NCI-H446 treated with DMSO at 0.1 percent for 48 hours (cell line): ENCODE measurements at regions not wholly inside any gene's neighbourhood (a gene's known extent, or its start where the extent isn't known, plus 50 kb on each side); places are given as distances from the start of the nearest gene placed in this dataset.

Experiments
- DNase-seq: peaks from one replicate; lab custom pipeline; 2025; lab: John Stamatoyannopoulos, UW

DNA sequence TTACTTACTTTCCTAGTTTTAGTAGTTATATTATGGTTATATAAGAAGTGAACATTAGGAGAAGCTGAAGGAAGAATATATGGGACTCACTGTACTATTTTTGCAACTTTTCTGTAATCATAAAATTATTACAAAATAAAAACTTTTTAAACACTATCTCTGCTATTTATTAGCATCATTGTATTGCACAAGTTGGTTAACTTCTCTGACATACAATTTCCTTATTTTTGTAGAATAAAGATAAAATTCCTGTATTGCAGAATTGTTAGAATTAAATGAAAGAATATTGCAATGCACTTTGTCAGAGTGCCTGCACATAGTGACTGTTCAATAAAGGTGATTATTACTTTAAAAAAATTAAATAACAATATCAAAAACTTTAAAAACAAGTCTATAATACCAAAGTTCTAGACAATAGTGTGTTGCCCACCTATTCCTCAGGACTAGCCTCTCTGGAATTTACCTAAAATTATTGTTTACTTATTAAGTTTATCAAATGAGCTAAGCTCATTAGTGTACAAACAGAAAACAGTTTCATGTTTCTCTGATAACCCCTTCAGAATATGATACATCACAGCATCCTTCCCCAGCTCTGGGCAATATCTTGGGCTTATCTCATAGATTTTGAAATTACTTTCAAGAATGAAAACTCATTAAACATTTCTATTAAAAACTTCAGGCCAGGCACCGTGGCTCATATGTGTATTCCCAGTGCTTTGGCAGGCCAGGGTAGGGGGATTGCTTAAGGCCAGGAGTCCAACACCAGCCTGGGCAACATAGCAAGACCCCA lies 77.4 kb upstream of the TMPO start:
- no peak for DNase-seq

DNA sequence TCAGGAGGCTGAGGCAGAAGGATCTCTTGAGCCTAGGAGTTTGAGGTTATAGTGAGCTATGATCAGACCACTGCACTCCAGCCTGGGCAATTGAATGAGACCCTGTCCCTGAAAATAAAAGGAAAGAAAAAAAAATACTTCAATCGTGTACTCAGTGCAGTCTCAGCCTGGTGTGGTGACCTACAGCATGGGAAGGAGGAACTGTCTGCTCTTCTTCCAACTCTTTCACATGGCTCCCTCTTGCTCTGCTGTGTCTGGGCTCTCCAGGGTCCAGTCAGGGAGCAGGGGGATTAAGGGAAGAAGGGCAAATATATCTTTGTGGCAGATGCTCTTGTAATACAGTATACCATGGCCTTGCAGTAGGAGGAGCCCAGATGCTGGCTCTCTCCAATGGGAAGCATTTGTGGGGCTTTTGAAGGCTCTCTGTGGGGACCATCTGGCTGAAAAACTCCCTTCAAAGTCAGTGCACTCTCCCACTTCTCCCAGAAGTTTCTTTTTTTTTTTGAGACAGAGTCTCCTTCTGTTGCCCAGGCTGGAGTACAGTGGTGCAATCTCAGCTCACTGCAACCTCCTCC lies 76.6 kb upstream of the TMPO start:
- no peak for DNase-seq

DNA sequence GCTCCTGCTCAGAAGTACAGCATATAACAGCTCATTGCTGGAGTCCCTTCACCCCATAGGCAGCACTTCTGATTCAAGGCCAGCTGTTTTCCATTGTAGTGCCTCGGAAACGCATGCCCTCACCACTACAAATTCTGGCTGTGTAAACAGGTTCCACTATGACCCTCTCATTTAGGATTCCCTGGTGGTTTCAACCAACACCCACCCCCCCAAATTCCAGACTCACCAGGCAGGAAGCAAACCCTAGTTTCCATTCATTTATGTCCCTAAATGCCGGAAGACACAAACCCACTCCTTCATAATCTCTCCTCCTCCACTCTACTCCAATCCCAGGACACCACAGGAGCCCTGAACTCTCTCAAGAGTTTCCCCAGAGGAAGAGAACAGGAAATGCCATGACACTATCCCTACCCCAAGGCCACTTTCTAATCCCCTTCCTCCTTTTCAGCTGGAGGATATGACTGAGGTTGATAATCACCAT lies 75.9 kb upstream of the TMPO start:
- DNase-seq: no peak

DNA sequence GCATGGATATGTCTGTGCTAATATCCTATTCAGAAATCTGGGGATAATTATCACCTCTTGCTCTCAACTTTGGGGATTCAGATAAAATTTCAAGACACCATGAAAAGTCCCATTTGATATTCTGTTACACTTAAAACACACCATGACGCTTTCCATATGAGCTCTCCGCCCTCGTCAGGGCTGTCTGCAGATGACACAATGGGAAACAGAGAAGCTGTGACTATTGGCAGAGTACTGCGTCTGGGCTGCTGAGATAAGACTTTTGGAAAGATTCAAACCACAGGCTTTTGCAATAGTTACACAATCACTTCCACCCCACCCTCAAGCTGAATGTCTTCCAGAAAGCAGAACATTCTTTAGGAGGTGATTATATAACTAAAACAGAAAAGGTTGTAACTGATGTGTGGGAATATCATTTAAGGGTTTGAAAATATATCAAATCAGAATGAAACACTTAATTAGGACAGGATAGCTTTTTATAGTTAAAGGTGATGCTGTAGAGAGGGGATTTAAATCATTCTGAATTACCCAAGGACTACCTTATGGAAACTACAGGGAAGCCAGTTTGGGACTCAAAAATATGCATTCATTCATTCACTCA lies 75.3 kb upstream of the TMPO start:
- DNase-seq: no peak

DNA sequence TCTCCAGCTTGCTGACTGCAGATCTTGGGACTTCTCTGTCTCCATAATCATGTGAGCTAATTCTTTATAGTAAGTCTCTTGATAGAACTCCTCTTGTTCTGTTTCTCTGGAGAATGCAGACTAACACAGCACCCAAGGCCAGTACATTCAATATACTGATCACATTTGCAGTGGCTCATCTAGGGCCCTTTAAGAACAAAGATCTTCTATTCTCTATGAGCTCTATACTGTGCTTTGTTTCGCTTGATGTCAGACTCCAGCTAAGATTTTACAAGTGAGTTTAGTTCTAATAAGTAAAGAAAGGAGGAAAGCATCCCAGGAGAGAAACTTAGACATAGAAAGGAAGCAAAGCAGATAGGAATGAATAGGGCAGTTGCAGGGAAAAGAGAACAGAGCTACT lies 69.3 kb upstream of the TMPO start:
- DNase-seq: no peak

DNA sequence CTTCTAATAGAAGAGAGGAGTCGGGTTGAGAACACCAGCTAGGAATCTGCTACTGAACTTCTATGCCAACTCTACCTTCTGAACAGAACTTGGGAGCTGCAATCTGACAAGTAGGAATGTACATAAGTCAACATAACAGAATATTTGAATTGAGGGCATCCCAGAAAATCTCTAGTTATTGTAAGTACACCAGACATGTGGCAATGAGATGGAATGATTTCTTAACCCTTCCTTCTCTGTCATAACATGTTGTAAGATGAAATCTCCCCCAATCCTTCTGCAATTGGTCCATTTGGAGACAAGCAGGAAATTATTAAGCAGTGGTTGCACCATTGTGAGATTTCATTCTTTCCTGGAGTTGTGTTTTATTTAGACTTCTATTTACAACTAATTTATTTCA lies 68.7 kb upstream of the TMPO start:
- DNase-seq: no peak

DNA sequence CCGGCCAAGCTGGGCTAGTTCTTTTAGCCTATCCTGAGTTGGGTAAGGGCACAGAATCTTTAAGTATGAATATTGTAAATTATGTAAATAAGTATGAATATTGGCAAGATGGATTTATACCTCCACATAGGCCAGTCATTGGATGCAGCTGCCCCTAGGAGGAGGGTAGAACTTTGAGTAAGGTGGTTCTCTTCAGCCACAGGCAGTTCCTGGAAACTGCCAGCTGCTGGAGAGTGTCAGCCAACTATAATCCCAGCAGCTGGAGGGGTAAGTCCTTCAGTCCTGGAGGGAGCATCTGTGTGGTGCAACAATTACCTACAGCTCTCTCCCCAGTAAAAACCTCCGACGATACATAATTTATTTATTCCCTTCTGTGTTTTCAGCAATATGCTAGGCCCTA lies 65.8 kb upstream of the TMPO start:
- DNase-seq: no peak

DNA sequence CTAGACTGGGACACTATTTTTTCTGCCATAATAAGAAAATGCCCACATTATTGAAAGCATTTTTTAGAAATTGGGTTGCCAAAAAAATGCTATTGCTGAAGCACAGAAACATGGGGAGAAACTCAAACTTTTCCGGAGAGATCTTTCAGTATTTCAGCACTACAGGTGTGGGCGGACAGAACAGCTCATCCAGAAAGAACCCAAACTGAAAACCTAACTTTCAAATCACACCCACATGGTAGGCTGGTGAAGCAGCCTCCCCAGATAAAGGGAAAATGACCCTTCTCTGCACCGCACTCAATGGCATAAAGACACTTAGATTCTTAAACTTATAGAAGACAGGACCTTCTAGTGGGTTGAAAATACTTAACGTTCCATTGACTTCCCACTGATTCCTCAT lies 62.3 kb upstream of the TMPO start:
- DNase-seq: no peak

DNA sequence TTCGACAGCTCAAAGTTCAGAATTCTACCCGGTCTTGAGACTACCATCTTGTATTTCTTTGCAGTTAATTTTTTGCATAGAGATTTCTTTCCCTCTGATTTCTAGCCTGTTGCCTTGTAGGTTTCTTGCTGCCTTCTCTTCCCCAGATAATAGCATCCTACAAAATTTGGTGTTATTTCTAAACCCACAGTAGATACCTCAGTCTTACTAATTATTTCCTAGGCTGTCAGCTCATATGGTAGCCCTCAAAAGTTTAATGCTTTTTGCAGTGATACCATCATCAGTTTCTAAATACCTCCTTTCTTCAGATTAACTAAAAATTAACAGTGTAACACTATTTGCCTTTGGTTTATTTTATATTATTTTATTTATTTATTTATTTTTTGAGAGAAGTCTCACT lies 61.9 kb upstream of the TMPO start:
- DNase-seq: no peak

DNA sequence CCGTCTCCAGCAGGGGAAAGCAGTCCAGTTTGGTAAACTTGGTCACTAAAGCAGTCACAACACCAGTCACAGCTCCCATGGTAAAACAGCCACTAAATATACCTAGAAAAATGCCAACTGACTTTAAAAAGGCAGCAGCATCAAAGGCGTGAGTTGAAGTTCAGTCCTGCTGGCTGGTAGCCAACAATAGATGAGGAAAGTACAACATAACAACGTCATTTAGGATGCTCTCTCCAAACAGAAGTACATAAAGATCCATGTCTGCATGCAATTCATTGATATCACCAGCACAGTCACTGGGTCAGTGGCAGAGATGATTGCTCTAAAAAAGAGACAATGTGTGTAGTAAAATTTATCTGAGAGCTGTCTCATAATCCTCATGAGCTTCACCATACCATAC lies 59.3 kb upstream of the TMPO start:
- DNase-seq: no peak

DNA sequence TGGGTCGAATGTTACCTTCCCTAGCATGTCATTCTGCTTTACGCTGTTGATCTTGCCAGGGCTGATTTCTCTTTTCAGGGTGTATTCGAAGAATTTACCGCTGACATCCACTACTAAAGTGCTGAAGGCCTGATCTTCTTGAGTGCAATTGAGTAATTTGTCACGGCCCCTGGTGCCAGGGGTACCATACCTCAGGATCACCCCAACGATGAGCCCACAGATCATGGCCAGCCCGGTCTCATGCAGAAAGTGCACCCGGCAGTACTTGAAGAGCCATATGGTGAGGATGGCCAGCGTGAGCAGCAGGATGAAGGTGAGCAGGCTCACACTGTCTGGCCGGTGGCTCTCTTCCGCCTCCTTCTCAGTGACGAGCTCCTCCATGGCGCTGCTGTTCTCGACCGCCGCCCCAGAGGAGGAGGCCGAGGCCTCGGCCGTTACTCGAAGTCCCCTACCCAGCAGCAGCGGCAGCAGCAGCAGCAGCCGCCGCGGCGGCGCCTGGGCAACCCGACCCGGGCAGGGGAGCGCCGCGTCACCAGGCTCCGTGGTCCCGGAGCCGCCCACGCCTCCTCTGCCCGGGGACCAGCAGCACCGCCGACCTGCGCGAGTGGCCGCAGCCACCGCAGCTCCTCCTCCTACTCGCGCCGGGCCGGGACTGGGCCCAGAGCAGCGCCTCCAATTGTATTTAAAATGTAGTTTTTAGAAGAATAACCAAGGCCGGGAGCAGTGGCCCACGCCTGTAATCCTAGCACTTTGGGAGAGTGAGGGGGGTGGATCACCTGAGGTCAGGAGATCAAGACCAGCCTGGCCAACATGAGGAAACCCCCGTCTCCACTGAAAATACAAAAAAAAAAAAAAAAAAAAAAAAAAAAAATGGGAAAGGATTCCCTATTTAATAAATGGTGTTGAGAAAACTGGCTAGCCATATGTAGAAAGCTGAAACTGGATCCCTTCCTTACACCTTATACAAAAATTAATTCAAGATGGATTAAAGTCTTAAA lies 58.5 kb upstream of the TMPO start:
- DNase-seq: no peak

DNA sequence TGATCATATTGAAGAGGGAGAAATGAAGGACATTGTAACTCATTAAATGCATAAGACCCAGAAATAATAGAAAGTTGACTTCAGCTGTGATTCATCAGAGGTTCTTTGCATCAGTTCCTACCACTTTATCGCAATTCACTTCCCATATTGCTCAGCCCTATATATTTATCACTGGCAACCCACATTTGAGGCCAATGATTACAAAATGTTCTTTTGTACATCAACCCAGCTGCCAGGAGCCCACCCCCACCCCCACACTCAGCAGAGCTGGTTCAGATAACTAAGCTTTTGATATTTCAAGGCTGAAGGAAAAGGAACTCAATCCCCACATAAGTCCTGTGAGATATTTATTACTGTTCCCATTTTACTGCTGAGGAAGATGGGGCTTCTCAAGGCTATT lies 51.2 kb upstream of the TMPO start:
- DNase-seq: no peak

DNA sequence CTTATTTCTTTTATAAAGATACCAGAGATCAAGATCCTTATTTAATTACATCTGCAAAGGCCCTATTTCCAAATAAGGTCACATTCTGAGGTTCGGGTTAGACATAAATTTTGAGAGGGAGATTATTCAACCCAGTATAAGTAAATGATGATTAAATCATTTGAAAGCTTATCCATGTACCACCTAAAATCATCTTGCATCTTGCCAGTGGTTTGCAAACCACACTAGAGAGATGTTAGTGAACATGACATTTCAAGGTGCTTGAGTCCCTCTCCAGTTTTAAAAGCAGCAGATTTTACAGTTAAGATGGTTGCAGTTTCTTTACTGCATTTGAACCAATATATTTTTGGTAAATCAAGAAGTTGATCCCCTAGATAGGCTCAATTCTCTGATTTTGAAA lies 49.9 kb upstream of the TMPO start:
- DNase-seq: no peak
